ENCODE measurements at regions not wholly inside any gene's neighbourhood (a gene's known extent, or its start where the extent isn't known, plus 50 kb on each side); places are given as distances from the start of the nearest gene placed in this dataset.

- Histone ChIP-seq H3K79me2 (ENCODE audit: insufficient read depth) (peaks cover 85% of the 10 kb centered on the region), H3K4me3 (ENCODE audit: low read depth in 2 of 2, low read length in 1 of 2) (no peak overlapping the region), H3K36me3 (replicated peaks in 1 of 2; ENCODE audit: control insufficient read depth in 1 of 2, insufficient read depth in 2 of 2, low read length in 1 of 2) (no peaks in the 10 kb centered on the region), H4K20me1 (ENCODE audit: insufficient read depth) (peaks cover 11% of the 10 kb centered on the region), H3K4me2 (peak overlapping the region; percentile 57), H3K9me2 (no peaks in the 10 kb centered on the region), H3K9ac (no peak overlapping the region; the same call in 1 of the 2 replicates), H2AFZ (ENCODE audit: low read depth) (no peak overlapping the region), H3K9me3 (no peaks in the 10 kb centered on the region), H3F3A (replicated peaks; ENCODE audit: insufficient read depth) (peaks cover 8% of the 10 kb centered on the region), H3K4me1 (ENCODE audit: control insufficient read depth in 1 of 2, insufficient read depth in 2 of 2, low read depth in 1 of 2, low read length in 1 of 2) (peaks cover 20 to 39% of the 10 kb centered on the region in 2 experiments), H3K27ac (ENCODE audit: low read depth in 2 of 2, low read length in 1 of 2) (peak overlapping the region; percentile 12 to 96; a peak in 3 of 4 replicates), H3K27me3 (ENCODE audit: insufficient read depth) (no peaks in the 10 kb centered on the region)
- TF ChIP-seq USF2 (IDR thresholded peaks at IDR 0.05; ENCODE audit: borderline replicate concordance, low read depth, low read length) (no peak), TEAD4 (IDR thresholded peaks at IDR 0.05; ENCODE audit: borderline replicate concordance, insufficient read depth) (no peak), JUND (IDR thresholded peaks at IDR 0.05) (no peak), MXI1 (IDR thresholded peaks at IDR 0.05; ENCODE audit: low read depth, low read length) (no peak), MEF2A (IDR thresholded peaks at IDR 0.05; ENCODE audit: borderline replicate concordance, low read depth) (no peak), GATA2 (CRISPR knock-in tag; IDR thresholded peaks at IDR 0.05) (no peak), TAF1 (IDR thresholded peaks at IDR 0.05; ENCODE audit: borderline replicate concordance, low read depth, low read length) (no peak), FOSL2 (IDR thresholded peaks at IDR 0.05; ENCODE audit: borderline replicate concordance, low read depth) (no peak), CTCF (IDR thresholded peaks at IDR 0.05) (no peak), SMC3 (IDR thresholded peaks at IDR 0.05; ENCODE audit: low read depth, low read length) (no peak), FOXM1 (IDR thresholded peaks at IDR 0.05; ENCODE audit: low read depth) (no peak), EP300 (IDR thresholded peaks at IDR 0.05; ENCODE audit: borderline replicate concordance in 1 of 2, low read depth in 1 of 2, low read length in 1 of 2) (no peak), CHD2 (IDR thresholded peaks at IDR 0.05; ENCODE audit: low read length, partially characterized antibody) (no peak), NFIC (IDR thresholded peaks at IDR 0.05; ENCODE audit: borderline replicate concordance) (no peak), NRF1 (IDR thresholded peaks at IDR 0.05; ENCODE audit: low read depth, low read length) (no peak), SIN3A (IDR thresholded peaks at IDR 0.05; ENCODE audit: borderline replicate concordance, low read depth, low read length) (no peak), RAD21 (IDR thresholded peaks at IDR 0.05; ENCODE audit: low read length) (no peak), YY1 (IDR thresholded peaks at IDR 0.05; ENCODE audit: low read depth) (no peak)
- TF ChIP-seq, protein P1, sequence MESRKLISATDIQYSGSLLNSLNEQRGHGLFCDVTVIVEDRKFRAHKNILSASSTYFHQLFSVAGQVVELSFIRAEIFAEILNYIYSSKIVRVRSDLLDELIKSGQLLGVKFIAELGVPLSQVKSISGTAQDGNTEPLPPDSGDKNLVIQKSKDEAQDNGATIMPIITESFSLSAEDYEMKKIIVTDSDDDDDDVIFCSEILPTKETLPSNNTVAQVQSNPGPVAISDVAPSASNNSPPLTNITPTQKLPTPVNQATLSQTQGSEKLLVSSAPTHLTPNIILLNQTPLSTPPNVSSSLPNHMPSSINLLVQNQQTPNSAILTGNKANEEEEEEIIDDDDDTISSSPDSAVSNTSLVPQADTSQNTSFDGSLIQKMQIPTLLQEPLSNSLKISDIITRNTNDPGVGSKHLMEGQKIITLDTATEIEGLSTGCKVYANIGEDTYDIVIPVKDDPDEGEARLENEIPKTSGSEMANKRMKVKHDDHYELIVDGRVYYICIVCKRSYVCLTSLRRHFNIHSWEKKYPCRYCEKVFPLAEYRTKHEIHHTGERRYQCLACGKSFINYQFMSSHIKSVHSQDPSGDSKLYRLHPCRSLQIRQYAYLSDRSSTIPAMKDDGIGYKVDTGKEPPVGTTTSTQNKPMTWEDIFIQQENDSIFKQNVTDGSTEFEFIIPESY (IDR thresholded peaks at IDR 0.05; ENCODE audit: borderline replicate concordance, low read depth): no peak
- TF ChIP-seq, protein P2, sequence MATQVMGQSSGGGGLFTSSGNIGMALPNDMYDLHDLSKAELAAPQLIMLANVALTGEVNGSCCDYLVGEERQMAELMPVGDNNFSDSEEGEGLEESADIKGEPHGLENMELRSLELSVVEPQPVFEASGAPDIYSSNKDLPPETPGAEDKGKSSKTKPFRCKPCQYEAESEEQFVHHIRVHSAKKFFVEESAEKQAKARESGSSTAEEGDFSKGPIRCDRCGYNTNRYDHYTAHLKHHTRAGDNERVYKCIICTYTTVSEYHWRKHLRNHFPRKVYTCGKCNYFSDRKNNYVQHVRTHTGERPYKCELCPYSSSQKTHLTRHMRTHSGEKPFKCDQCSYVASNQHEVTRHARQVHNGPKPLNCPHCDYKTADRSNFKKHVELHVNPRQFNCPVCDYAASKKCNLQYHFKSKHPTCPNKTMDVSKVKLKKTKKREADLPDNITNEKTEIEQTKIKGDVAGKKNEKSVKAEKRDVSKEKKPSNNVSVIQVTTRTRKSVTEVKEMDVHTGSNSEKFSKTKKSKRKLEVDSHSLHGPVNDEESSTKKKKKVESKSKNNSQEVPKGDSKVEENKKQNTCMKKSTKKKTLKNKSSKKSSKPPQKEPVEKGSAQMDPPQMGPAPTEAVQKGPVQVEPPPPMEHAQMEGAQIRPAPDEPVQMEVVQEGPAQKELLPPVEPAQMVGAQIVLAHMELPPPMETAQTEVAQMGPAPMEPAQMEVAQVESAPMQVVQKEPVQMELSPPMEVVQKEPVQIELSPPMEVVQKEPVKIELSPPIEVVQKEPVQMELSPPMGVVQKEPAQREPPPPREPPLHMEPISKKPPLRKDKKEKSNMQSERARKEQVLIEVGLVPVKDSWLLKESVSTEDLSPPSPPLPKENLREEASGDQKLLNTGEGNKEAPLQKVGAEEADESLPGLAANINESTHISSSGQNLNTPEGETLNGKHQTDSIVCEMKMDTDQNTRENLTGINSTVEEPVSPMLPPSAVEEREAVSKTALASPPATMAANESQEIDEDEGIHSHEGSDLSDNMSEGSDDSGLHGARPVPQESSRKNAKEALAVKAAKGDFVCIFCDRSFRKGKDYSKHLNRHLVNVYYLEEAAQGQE (IDR thresholded peaks at IDR 0.05; ENCODE audit: low read depth, low read length): no peak
- no peak for DNase-seq
- ChIA-PET POLR2A (interaction anchor here (1.0 to 3.5 kb wide), 10 partner anchors 12 to 59 kb away, joined by 3 to 27 read pairs (median 6); partner anchors contain the start of gene SCHIP1), CTCF (interaction anchor here (0.6 to 12.4 kb wide), 43 partner anchors 11 to 1184 kb away, joined by 3 to 189 read pairs (median 7); partner anchors contain the start of genes GFM1, IL12A and SCHIP1)
- 90% methylated on average over 4 of the region's 4 CpGs for WGBS (ENCODE audit: low lambda C conversion rate)
Measured at GRCh38 chr3:159829056-159829455, 159.6 kb upstream of the IL12A start.
